Dermis microvascular lymphatic vessel endothelial cell (primary cell): ENCODE measurements at regions not wholly inside any gene's neighbourhood (a gene's known extent, or its start where the extent isn't known, plus 50 kb on each side); places are given as distances from the start of the nearest gene placed in this dataset.
A peak's percentile ranks its signal among the peaks of the same experiment; 100 is the strongest.

Experiments used
- DNase-seq, 2 donors: peaks; one replicate each; pipeline versions ENCODE4 v3.0.0 to v3.0.0-alpha.2; 2010; ENCODE audit warnings: low read depth in 2 of 2

- no peak for DNase-seq
These were observed 284.2 kb downstream of the HACE1 start for GRCh38 chr6:104575536-104575935.

- no peak for DNase-seq
These were observed 285.5 kb downstream of the HACE1 start for GRCh38 chr6:104574135-104574750.

GRCh38 chr6:104573350-104573749 is 286.4 kb downstream of the HACE1 start:
- peak in 1 of 2 donors; percentile 12 for DNase-seq

GRCh38 chr6:104572901-104573300 is 286.8 kb downstream of the HACE1 start:
- peak; percentile 17 to 83 for DNase-seq

- DNase-seq, result peak; percentile 9 to 54
These were observed 293.3 kb downstream of the HACE1 start for GRCh38 chr6:104566411-104566810.

- no peak for DNase-seq
These were observed 296.4 kb downstream of the HACE1 start for GRCh38 chr6:104563306-104563705.

GRCh38 chr6:104559435-104560202 is 300.1 kb downstream of the HACE1 start:
- DNase-seq, result no peak

GRCh38 chr6:104558746-104559145 is 301.0 kb downstream of the HACE1 start:
- no peak for DNase-seq

- no peak for DNase-seq
These were observed 311.4 kb downstream of the HACE1 start for GRCh38 chr6:104548297-104548696.

GRCh38 chr6:104541411-104541810 is 318.3 kb downstream of the HACE1 start:
- DNase-seq, result no peak

- DNase-seq, result no peak
These were observed 319.0 kb downstream of the HACE1 start for GRCh38 chr6:104540743-104541142.

- no peak for DNase-seq
These were observed 320.5 kb downstream of the HACE1 start for GRCh38 chr6:104539173-104539572.

GRCh38 chr6:104537872-104538271 is 321.8 kb downstream of the HACE1 start:
- DNase-seq, result no peak

GRCh38 chr6:104537180-104537579 is 322.5 kb downstream of the HACE1 start:
- DNase-seq, result peak in 1 of 2 donors; percentile 82

- DNase-seq, result no peak
These were observed 327.3 kb downstream of the HACE1 start for GRCh38 chr6:104532462-104532861.

- DNase-seq, result no peak
These were observed 328.1 kb downstream of the HACE1 start for GRCh38 chr6:104531646-104532045.

GRCh38 chr6:104527761-104528415 is 331.8 kb downstream of the HACE1 start:
- peak; percentile 16 to 43 for DNase-seq

GRCh38 chr6:104527311-104527710 is 332.4 kb downstream of the HACE1 start:
- no peak for DNase-seq

- no peak for DNase-seq
These were observed 333.3 kb downstream of the HACE1 start for GRCh38 chr6:104526376-104526775.

- DNase-seq, result peak; percentile 63 to 85
These were observed 333.9 kb downstream of the HACE1 start for GRCh38 chr6:104525677-104526322.

- peak in 1 of 2 donors; percentile 62 for DNase-seq
These were observed 337.2 kb downstream of the HACE1 start for GRCh38 chr6:104522533-104522932.

- no peak for DNase-seq
These were observed 338.5 kb downstream of the HACE1 start for GRCh38 chr6:104521176-104521575.
